Hematopoietic multipotent progenitor cell treated with erythropoietin and hydrocortisone succinate and interleukin-3 and kit ligand, for 6 days (in vitro differentiated cells): ENCODE measurements at regions not wholly inside any gene's neighbourhood (a gene's known extent, or its start where the extent isn't known, plus 50 kb on each side); places are given as distances from the start of the nearest gene placed in this dataset.

Source experiments
- DNase-seq: peaks from one replicate; pipeline ENCODE4 v3.0.0-alpha.2; 2015

GRCh38 chr10:83915801-83916200 is 223.5 kb upstream of the GHITM start:
- no peak for DNase-seq

- peak; percentile 14 for DNase-seq
Measured at GRCh38 chr10:83917537-83918506, 221.5 kb upstream of the GHITM start.

DNA sequence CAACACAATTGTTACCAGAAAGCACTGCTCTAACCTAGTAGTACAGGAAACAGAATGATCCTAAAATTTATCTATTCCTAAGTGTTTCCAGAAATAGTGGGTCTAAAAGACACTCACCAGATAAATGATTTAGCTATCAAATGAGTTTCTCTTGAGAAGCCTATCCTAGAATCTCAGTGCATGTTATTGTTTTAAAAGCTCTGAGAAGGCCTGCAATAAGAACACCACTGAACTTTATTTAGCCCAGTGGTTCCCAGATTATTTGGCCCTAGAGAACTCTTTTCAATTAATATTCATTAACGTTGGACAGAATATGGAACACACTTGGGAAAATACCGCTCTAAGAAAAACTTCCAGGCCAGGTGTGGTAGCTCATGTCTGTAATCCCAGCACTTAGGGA is 220.1 kb upstream of the GHITM start:
- no peak for DNase-seq

GRCh38 chr10:83921984-83922860 is 217.1 kb upstream of the GHITM start:
- no peak for DNase-seq

GRCh38 chr10:83925133-83925532 is 214.2 kb upstream of the GHITM start:
- no peak for DNase-seq

DNA sequence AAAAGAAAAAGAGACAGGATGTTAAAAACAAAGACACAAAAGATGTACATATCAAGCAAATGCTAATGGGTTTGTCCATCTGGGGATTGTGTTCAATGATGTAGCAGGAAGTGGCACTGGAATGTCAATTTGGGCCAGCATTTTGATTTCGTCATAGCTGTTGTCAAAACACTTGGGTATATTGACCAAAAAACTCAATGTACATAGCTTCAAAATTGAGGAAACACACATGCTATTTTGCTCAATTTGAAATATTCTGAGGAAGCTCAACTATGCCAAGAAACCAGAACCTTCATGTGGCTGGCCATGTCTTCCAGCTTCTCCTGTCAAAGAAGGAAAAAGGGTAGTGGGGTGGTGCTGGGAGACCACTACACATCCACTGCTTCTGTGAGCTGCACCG is 212.7 kb upstream of the GHITM start:
- no peak for DNase-seq

DNA sequence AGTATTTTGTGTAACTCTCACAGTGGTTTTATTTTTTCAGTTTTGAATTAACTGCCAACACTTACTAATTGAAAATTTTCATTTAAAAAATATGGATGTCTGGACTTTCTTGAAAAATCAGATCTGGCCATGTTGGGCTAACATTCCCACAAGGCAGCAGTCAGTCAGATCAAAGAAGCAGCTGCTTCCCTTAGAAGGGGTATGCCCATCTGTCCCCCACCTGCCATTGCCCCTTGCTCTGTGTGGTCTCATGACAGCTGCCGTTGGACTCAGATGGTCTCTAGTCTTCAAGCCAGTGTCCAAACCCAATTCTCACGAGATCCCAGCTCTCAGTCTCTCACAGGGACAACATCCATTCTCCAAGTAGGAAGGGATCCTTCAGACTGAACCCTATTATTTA is 212.1 kb upstream of the GHITM start:
- no peak for DNase-seq

DNA sequence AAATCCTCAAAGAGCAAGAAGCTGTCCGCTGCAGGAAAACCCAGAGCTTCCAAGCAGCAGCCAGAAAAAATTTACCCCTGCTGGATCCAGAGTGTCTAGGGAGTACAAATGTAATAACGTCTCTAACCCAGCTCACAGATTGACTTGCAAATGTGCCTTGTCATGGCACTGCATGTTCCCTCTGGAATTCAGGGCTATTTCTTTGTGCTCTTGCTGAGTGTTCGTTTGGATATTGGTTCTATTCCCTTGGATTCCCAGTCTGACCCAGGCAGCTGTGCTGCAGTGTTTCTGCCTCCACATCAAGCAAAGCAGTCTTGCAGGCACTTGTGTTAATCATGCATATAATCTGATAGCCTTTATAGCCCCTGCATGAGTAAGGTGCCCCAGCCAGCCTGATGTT is 209.9 kb upstream of the GHITM start:
- DNase-seq: no peak

DNA sequence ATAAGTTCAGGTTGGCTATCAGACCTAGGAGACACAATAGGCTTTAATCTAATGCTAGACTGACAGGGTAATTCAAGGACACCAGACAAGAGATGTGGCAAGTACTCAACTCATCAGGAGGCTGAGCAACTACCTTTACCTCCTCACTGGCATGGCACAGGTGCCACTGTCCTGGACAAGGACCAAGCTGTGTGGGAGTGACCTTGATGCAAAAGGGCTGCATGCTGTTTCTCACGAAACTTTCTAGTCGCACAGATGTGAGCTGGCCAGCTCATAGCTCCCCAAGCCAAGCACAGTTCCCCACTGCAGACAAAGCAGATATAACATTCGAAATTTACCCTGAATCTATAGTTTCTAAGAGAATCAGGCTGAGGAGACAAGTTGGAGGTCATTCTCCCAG is 207.6 kb upstream of the GHITM start:
- DNase-seq: no peak

DNA sequence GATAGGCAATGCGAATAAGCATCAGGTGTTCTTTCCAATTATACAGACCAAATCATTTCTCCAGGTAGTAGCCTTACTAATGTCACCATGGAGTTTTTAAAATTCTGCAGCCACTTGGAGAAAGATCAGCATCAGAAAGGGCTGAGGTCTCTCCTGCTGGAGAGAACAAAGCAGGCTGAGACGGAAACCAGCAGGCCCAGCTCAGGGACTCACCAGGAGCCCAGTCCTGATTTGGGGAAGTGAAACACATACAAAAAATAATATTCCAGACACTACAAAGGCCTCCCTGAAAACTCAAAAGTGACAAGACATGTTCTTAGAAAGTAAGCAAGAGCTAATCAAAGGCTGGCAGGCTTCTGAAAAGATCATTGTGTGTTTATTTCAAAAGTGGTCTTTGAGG is 207.1 kb upstream of the GHITM start:
- DNase-seq: no peak

- no peak for DNase-seq
Measured at GRCh38 chr10:83934062-83934461, 205.2 kb upstream of the GHITM start.

DNA sequence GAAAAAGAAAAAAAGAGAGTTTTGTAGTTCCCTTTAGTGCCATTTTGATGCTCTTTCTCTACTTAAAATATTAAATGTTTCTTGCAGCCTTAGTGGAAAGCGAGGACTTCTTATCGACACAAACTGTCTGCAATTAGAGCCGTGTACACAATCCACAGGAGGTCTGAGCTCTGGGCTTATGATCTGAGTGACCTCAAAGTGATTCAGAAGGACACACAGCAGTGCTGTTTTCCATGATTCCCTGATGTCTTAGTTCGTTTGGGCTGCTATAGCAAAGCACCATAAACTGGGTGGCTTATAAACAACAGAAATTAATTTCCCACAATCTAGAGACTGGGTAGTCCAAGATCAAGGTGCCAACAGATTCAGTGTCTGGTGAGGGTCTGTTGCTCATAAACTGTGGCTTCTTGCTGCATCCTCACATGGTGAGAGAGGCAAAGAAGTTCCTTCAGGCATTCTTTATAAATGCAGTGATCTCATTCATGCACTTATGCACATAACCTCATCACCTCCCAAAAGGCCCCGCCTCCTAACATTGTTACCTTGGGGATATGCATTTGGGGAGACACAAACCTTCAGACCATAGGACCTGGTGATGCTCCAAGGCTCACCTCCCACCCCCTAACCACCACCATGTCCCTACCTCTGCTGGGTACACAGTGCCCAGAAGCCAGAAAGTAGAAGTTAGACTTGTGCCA is 204.5 kb upstream of the GHITM start:
- no peak for DNase-seq

- DNase-seq: no peak
Measured at GRCh38 chr10:83935339-83935736, 204.0 kb upstream of the GHITM start.

GRCh38 chr10:83935911-83936310 is 203.4 kb upstream of the GHITM start:
- no peak for DNase-seq

GRCh38 chr10:83937161-83937560 is 202.1 kb upstream of the GHITM start:
- no peak for DNase-seq

- no peak for DNase-seq
Measured at GRCh38 chr10:83937826-83938225, 201.5 kb upstream of the GHITM start.

GRCh38 chr10:83941189-83941588 is 198.1 kb upstream of the GHITM start:
- DNase-seq: no peak

DNA sequence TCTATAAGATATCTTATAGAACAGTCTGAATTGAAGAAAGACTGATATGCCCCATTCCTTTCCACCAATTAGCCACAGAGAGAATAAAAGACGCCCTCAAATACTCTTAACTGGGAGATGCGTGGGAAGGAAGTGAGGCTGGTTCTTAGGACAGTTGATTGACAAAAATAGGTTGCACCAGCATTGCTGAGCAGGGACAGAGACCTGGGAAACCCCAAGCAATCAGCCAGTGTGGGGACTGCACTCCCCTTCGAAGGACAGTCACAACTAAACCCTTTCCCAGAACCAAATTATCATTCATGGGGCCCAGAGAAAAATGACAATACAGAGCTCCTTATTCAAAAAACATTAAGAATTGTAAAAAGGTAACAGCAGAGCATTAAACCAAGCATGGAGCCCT is 196.9 kb upstream of the GHITM start:
- no peak for DNase-seq

GRCh38 chr10:83943049-83943448 is 196.3 kb upstream of the GHITM start:
- no peak for DNase-seq

DNA sequence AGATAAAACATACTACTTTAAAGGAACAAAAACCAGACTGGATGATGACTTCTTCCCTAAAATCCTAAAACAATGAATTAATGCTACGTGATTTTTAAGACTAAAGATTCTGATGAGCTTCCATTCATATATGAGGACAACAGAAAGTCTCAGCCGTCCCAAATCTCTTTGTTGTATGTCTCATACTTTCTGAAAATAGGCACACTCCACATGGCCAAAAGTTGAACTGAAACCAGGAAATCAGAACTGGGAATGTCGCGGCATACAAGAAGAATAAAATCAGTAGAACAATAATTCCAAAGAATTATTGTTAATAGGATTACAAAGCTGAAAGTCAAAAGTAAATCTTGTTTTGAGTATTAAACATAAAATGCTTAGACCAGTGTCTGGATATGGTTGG is 195.4 kb upstream of the GHITM start:
- DNase-seq: no peak

- no peak for DNase-seq
Measured at GRCh38 chr10:83945982-83946718, 193.2 kb upstream of the GHITM start.

DNA sequence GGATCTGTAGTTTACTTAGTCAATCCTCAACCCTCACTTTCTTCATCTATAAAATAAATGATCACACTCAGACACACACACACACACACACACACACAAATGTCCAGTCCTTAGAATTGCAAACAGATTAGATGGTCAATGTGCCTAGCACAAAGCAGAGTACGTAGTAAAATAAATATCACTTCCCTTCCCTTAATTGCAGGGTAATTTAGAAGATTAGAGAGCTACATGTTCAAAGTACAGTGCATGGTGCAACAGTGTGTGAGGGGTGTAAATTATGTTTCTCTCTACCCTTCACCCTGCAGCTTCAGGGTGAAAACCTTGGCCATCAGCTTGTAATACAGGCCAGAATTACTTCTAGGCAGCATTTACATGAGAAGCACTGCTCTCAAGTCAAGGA is 187.0 kb upstream of the GHITM start:
- DNase-seq: no peak

- no peak for DNase-seq
Measured at GRCh38 chr10:83953589-83953988, 185.7 kb upstream of the GHITM start.
